ENCODE measurements at regions not wholly inside any gene's neighbourhood (a gene's known extent, or its start where the extent isn't known, plus 50 kb on each side); places are given as distances from the start of the nearest gene placed in this dataset.

- Histone ChIP-seq H3K9me3 (ENCODE audit: control insufficient read depth, low read length) (no peaks in the 10 kb centered on the region), H3K36me3 (ENCODE audit: control insufficient read depth, insufficient read depth, low read length) (no peaks in the 10 kb centered on the region), H3K27ac (ENCODE audit: low read depth, low read length) (no peak overlapping the region), H3K4me3 (ENCODE audit: low read length) (no peak overlapping the region), H3K27me3 (ENCODE audit: control insufficient read depth, insufficient read depth, low read length, poor library complexity, severe bottlenecking) (no peaks in the 10 kb centered on the region), H3K9ac (ENCODE audit: extremely low read depth, low read length, poor library complexity, severe bottlenecking) (no peak overlapping the region), H3K4me1 (ENCODE audit: control insufficient read depth, insufficient read depth, low read length) (no peaks in the 10 kb centered on the region)
- Mint-ChIP-seq H3K27ac (no peak overlapping the region), H3K4me1 (no peaks in the 10 kb centered on the region), H3K4me3 (no peak overlapping the region), H3K9me3 (peaks cover 23% of the 10 kb centered on the region), H3K36me3 (ENCODE audit: low read depth) (no peaks in the 10 kb centered on the region), H3K27me3 (ENCODE audit: insufficient read depth) (no peaks in the 10 kb centered on the region)
- WGBS, 2 experiments (ENCODE audit: insufficient coverage in 1 of 2, insufficient read length in 1 of 2): 86 to 92% methylated on average over 2 of the region's 2 CpGs
- no peak for DNase-seq
- no peak for TF ChIP-seq CTCF (conservative IDR thresholded peaks at IDR 0.05)
These were observed 421.0 kb upstream of the API5 start for GRCh38 chr11:42890773-42891172.

- no peak overlapping the region for H3K27ac Mint-ChIP-seq
- 60 to 79% methylated on average over 1 of the region's 1 CpG for WGBS, 2 experiments (ENCODE audit: insufficient coverage in 1 of 2, insufficient read length in 1 of 2)
- no peak overlapping the region for H3K27ac ChIP-seq (ENCODE audit: low read depth, low read length)
- H3K9me3 ChIP-seq (ENCODE audit: control insufficient read depth, low read length): no peaks in the 10 kb centered on the region
- no peak for DNase-seq
- H3K4me1 Mint-ChIP-seq: no peaks in the 10 kb centered on the region
- peaks cover 43% of the 10 kb centered on the region for H3K9me3 Mint-ChIP-seq
- H3K9ac ChIP-seq (ENCODE audit: extremely low read depth, low read length, poor library complexity, severe bottlenecking): no peak overlapping the region
- H3K27me3 Mint-ChIP-seq (ENCODE audit: insufficient read depth): no peaks in the 10 kb centered on the region
- TF ChIP-seq CTCF (conservative IDR thresholded peaks at IDR 0.05): no peak
- no peaks in the 10 kb centered on the region for H3K27me3 ChIP-seq (ENCODE audit: control insufficient read depth, insufficient read depth, low read length, poor library complexity, severe bottlenecking)
- H3K4me3 ChIP-seq (ENCODE audit: low read length): no peak overlapping the region
- no peak overlapping the region for H3K4me3 Mint-ChIP-seq
- no peaks in the 10 kb centered on the region for H3K4me1 ChIP-seq (ENCODE audit: control insufficient read depth, insufficient read depth, low read length)
- no peaks in the 10 kb centered on the region for H3K36me3 Mint-ChIP-seq (ENCODE audit: low read depth)
- H3K36me3 ChIP-seq (ENCODE audit: control insufficient read depth, insufficient read depth, low read length): no peaks in the 10 kb centered on the region
These were observed 410.7 kb upstream of the API5 start for GRCh38 chr11:42901084-42901483.

- Mint-ChIP-seq H3K36me3 (ENCODE audit: low read depth) (no peaks in the 10 kb centered on the region), H3K27me3 (ENCODE audit: insufficient read depth) (no peaks in the 10 kb centered on the region), H3K4me1 (no peaks in the 10 kb centered on the region), H3K4me3 (no peak overlapping the region), H3K27ac (no peak overlapping the region), H3K9me3 (peaks cover 61% of the 10 kb centered on the region)
- no peak for DNase-seq
- Histone ChIP-seq H3K4me1 (ENCODE audit: control insufficient read depth, insufficient read depth, low read length) (no peaks in the 10 kb centered on the region), H3K9me3 (ENCODE audit: control insufficient read depth, low read length) (peaks cover 4% of the 10 kb centered on the region), H3K36me3 (ENCODE audit: control insufficient read depth, insufficient read depth, low read length) (no peaks in the 10 kb centered on the region), H3K9ac (ENCODE audit: extremely low read depth, low read length, poor library complexity, severe bottlenecking) (no peak overlapping the region), H3K27me3 (ENCODE audit: control insufficient read depth, insufficient read depth, low read length, poor library complexity, severe bottlenecking) (no peaks in the 10 kb centered on the region), H3K4me3 (ENCODE audit: low read length) (no peak overlapping the region), H3K27ac (ENCODE audit: low read depth, low read length) (no peak overlapping the region)
- WGBS, 2 experiments (ENCODE audit: insufficient coverage in 1 of 2, insufficient read length in 1 of 2): 75 to 86% methylated on average over 5 to 7 of the region's 7 CpGs
- no peak for TF ChIP-seq CTCF (conservative IDR thresholded peaks at IDR 0.05)
These were observed 405.6 kb upstream of the API5 start for GRCh38 chr11:42906226-42906625.
